ENCODE measurements at regions not wholly inside any gene's neighbourhood (a gene's known extent, or its start where the extent isn't known, plus 50 kb on each side); places are given as distances from the start of the nearest gene placed in this dataset.

DNA sequence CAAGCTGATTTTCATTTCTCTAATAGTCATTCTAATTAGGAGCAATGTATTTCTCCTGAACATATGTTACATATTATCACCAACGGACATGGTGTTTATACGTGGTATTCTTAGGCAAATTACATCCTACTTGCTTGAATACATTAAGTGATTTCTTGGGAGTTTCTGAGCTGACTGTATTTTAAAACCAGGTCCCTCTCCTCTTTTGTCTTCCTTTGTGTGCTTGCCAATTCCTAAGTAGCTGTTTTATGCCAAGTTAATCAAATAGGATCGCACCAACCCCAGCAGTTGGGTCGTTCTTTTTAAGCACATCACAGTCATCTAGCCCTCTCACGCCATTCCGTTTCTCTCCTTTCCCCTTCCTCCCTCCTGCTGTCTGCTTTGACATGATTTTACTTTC lies 75.4 kb upstream of the MAP2 start:
- Histone ChIP-seq H3K27me3 (ENCODE audit: control insufficient read depth in 4 of 4, insufficient read depth in 4 of 4, low read length in 3 of 4) (no peaks in the 10 kb centered on the region), H3K9me3 (ENCODE audit: control insufficient read depth in 4 of 4, low read length in 3 of 4) (no peaks in the 10 kb centered on the region), H3K36me3 (ENCODE audit: control insufficient read depth in 4 of 4, insufficient read depth in 3 of 4, low read depth in 1 of 4, low read length in 3 of 4) (no peaks in the 10 kb centered on the region), H3K4me3 (ENCODE audit: low read depth in 1 of 3, low read length in 3 of 3) (no peak overlapping the region), H3K27ac (ENCODE audit: low read depth in 1 of 2, low read length in 2 of 2) (no peak overlapping the region), H3K4me1 (ENCODE audit: control insufficient read depth in 4 of 4, insufficient read depth in 4 of 4, low read length in 3 of 4) (no peaks in the 10 kb centered on the region), H3K9ac (ENCODE audit: low read depth in 1 of 2, low read length in 2 of 2) (no peak overlapping the region)
- TF ChIP-seq YY1 (IDR thresholded peaks at IDR 0.05) (no peak), SP1 (IDR thresholded peaks at IDR 0.05) (no peak), FOXA1 (IDR thresholded peaks at IDR 0.05) (no peak), JUND (IDR thresholded peaks at IDR 0.05) (no peak), HNF4G (IDR thresholded peaks at IDR 0.05) (no peak), RAD21 (IDR thresholded peaks at IDR 0.05) (no peak), GABPA (IDR thresholded peaks at IDR 0.05 in 1 of 2, conservative IDR thresholded peaks at IDR 0.05 in 1 of 2) (no peak), RXRA (IDR thresholded peaks at IDR 0.05) (no peak)
- TF ChIP-seq, protein P1, sequence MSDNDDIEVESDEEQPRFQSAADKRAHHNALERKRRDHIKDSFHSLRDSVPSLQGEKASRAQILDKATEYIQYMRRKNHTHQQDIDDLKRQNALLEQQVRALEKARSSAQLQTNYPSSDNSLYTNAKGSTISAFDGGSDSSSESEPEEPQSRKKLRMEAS (IDR thresholded peaks at IDR 0.05), result no peak
- TF ChIP-seq, protein P2, sequence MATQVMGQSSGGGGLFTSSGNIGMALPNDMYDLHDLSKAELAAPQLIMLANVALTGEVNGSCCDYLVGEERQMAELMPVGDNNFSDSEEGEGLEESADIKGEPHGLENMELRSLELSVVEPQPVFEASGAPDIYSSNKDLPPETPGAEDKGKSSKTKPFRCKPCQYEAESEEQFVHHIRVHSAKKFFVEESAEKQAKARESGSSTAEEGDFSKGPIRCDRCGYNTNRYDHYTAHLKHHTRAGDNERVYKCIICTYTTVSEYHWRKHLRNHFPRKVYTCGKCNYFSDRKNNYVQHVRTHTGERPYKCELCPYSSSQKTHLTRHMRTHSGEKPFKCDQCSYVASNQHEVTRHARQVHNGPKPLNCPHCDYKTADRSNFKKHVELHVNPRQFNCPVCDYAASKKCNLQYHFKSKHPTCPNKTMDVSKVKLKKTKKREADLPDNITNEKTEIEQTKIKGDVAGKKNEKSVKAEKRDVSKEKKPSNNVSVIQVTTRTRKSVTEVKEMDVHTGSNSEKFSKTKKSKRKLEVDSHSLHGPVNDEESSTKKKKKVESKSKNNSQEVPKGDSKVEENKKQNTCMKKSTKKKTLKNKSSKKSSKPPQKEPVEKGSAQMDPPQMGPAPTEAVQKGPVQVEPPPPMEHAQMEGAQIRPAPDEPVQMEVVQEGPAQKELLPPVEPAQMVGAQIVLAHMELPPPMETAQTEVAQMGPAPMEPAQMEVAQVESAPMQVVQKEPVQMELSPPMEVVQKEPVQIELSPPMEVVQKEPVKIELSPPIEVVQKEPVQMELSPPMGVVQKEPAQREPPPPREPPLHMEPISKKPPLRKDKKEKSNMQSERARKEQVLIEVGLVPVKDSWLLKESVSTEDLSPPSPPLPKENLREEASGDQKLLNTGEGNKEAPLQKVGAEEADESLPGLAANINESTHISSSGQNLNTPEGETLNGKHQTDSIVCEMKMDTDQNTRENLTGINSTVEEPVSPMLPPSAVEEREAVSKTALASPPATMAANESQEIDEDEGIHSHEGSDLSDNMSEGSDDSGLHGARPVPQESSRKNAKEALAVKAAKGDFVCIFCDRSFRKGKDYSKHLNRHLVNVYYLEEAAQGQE (IDR thresholded peaks at IDR 0.05), result no peak
- TF ChIP-seq, protein P3, sequence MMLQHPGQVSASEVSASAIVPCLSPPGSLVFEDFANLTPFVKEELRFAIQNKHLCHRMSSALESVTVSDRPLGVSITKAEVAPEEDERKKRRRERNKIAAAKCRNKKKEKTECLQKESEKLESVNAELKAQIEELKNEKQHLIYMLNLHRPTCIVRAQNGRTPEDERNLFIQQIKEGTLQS (IDR thresholded peaks at IDR 0.05), result no peak
- WGBS, result 53% methylated on average over 6 of the region's 6 CpGs
- DNase-seq (ENCODE audit: low spot score), result no peak

DNA sequence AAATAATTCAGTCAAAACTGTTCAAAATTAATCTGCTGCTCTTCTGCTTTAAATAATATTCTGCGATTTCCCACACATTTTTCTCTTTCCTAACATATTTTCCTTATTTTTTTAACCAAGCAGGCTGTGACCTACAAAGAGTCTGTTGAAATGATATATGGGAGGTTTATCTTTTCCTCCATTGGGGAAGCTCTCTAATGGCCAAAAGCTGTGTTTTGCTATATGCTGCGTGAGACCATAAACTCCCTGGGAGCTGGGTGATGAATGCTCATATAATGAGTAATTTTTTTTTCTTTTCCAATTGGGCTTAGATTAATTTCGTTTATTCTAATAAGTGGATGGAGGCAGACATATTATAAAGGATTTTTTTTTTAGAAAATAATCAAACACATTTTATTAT lies 72.2 kb upstream of the MAP2 start:
- Histone ChIP-seq H3K9ac (ENCODE audit: low read depth in 1 of 2, low read length in 2 of 2) (no peak overlapping the region), H3K9me3 (ENCODE audit: control insufficient read depth in 4 of 4, low read length in 3 of 4) (no peaks in the 10 kb centered on the region), H3K4me1 (ENCODE audit: control insufficient read depth in 4 of 4, insufficient read depth in 4 of 4, low read length in 3 of 4) (no peaks in the 10 kb centered on the region), H3K4me3 (ENCODE audit: low read depth in 1 of 3, low read length in 3 of 3) (no peak overlapping the region), H3K36me3 (ENCODE audit: control insufficient read depth in 4 of 4, insufficient read depth in 3 of 4, low read depth in 1 of 4, low read length in 3 of 4) (no peaks in the 10 kb centered on the region), H3K27ac (ENCODE audit: low read depth in 1 of 2, low read length in 2 of 2) (no peak overlapping the region), H3K27me3 (ENCODE audit: control insufficient read depth in 4 of 4, insufficient read depth in 4 of 4, low read length in 3 of 4) (no peaks in the 10 kb centered on the region)
- DNase-seq (ENCODE audit: low spot score), result no peak
- TF ChIP-seq SP1 (IDR thresholded peaks at IDR 0.05), result no peak
- no peak for TF ChIP-seq RAD21 (IDR thresholded peaks at IDR 0.05)
- no peak for TF ChIP-seq GABPA (IDR thresholded peaks at IDR 0.05 in 1 of 2, conservative IDR thresholded peaks at IDR 0.05 in 1 of 2)
- 66% methylated on average over 3 of the region's 3 CpGs for WGBS

DNA sequence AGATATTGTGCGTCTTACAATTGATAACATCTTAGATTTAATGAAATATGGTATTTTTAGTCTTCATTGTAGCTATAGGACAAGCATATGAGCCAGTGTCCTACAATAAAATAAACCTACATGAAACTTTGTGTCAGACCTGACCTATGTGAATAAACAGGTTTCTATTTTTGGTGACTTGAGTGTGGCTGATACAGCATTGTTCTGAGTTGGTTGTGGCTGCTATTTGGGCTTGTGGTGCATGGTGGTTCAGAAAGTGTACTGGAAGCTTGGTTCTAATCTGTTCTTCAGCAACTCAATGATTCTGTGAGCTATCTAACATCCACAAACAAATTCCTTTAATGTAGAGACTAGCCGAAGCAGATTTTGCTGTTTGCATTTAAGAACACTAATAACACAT lies 64.9 kb upstream of the MAP2 start:
- Histone ChIP-seq H3K27ac (ENCODE audit: low read depth in 1 of 2, low read length in 2 of 2) (no peak overlapping the region), H3K36me3 (ENCODE audit: control insufficient read depth in 4 of 4, insufficient read depth in 3 of 4, low read depth in 1 of 4, low read length in 3 of 4) (no peaks in the 10 kb centered on the region), H3K9me3 (ENCODE audit: control insufficient read depth in 4 of 4, low read length in 3 of 4) (no peaks in the 10 kb centered on the region), H3K4me1 (ENCODE audit: control insufficient read depth in 4 of 4, insufficient read depth in 4 of 4, low read length in 3 of 4) (no peaks in the 10 kb centered on the region), H3K9ac (ENCODE audit: low read depth in 1 of 2, low read length in 2 of 2) (no peak overlapping the region), H3K4me3 (ENCODE audit: low read depth in 1 of 3, low read length in 3 of 3) (no peak overlapping the region), H3K27me3 (ENCODE audit: control insufficient read depth in 4 of 4, insufficient read depth in 4 of 4, low read length in 3 of 4) (no peaks in the 10 kb centered on the region)
- no peak for DNase-seq (ENCODE audit: low spot score)
- WGBS, result 70% methylated on average over 2 of the region's 2 CpGs
- TF ChIP-seq, protein P1 (IDR thresholded peaks at IDR 0.05), result no peak
- TF ChIP-seq, protein P3 (IDR thresholded peaks at IDR 0.05), result no peak
- TF ChIP-seq, protein P4, sequence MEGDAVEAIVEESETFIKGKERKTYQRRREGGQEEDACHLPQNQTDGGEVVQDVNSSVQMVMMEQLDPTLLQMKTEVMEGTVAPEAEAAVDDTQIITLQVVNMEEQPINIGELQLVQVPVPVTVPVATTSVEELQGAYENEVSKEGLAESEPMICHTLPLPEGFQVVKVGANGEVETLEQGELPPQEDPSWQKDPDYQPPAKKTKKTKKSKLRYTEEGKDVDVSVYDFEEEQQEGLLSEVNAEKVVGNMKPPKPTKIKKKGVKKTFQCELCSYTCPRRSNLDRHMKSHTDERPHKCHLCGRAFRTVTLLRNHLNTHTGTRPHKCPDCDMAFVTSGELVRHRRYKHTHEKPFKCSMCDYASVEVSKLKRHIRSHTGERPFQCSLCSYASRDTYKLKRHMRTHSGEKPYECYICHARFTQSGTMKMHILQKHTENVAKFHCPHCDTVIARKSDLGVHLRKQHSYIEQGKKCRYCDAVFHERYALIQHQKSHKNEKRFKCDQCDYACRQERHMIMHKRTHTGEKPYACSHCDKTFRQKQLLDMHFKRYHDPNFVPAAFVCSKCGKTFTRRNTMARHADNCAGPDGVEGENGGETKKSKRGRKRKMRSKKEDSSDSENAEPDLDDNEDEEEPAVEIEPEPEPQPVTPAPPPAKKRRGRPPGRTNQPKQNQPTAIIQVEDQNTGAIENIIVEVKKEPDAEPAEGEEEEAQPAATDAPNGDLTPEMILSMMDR (IDR thresholded peaks at IDR 0.05; ENCODE audit: low read depth, low read length, missing input control), result no peak
- TF ChIP-seq RXRA (IDR thresholded peaks at IDR 0.05) (no peak), YY1 (IDR thresholded peaks at IDR 0.05) (no peak), NR2F2 (IDR thresholded peaks at IDR 0.05) (no peak), FOXA2 (IDR thresholded peaks at IDR 0.05) (no peak), JUND (IDR thresholded peaks at IDR 0.05) (no peak), RAD21 (IDR thresholded peaks at IDR 0.05) (no peak), HNF4A (conservative IDR thresholded peaks at IDR 0.05) (no peak), GABPA (IDR thresholded peaks at IDR 0.05 in 1 of 2, conservative IDR thresholded peaks at IDR 0.05 in 1 of 2) (no peak)
- TF ChIP-seq, protein P2 (IDR thresholded peaks at IDR 0.05), result no peak
